Amygdala (tissue), 56 donors: ENCODE measurements at regions not wholly inside any gene's neighbourhood (a gene's known extent, or its start where the extent isn't known, plus 50 kb on each side); places are given as distances from the start of the nearest gene placed in this dataset.
"Not testable (repeated sequence)": the region's sequence is repeated elsewhere in the genome, so short reads cannot be mapped to it uniquely, and the experiment has no call there.

Experiments used
- DNase-seq, 56 donors: peaks; one replicate each; lab custom pipeline; 2025; lab: John Stamatoyannopoulos, UW

DNA sequence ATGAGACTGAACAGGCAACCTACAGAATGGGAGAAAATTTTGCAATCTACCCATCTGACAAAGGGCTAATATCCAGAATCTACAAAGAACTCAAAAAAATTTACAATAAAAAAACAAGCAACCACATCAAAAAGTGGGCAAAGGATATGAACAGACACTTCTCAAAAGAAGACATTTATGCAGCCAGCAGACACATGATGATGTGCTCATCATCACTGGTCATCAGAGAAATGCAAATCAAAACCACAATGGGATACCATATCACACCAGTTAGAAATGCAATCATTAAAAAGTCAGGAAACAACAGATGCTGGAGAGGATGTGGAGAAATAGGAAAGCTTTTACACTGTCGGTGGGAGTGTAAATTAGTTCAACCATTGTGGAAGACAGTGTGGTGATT lies 51.7 kb upstream of the PAXBP1 start:
- not testable (repeated sequence) for DNase-seq

DNA sequence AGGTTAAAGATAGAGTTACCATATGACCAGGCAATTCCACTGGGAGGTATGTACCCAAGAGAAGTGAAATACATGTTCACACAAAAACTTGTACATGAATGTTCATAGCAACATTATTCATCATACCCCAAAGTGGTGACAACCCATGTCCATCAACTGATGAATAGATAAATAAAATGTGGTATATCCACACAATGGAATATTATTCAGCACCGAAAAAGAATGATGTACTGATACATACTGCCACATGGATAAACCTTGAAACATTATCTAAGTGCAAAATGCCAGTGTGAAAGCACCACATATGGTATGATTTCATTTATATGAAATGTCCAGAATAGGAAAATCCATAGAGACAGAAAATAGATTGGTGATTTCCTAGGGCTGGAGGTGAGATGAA lies 53.4 kb upstream of the PAXBP1 start:
- DNase-seq = no peak

DNA sequence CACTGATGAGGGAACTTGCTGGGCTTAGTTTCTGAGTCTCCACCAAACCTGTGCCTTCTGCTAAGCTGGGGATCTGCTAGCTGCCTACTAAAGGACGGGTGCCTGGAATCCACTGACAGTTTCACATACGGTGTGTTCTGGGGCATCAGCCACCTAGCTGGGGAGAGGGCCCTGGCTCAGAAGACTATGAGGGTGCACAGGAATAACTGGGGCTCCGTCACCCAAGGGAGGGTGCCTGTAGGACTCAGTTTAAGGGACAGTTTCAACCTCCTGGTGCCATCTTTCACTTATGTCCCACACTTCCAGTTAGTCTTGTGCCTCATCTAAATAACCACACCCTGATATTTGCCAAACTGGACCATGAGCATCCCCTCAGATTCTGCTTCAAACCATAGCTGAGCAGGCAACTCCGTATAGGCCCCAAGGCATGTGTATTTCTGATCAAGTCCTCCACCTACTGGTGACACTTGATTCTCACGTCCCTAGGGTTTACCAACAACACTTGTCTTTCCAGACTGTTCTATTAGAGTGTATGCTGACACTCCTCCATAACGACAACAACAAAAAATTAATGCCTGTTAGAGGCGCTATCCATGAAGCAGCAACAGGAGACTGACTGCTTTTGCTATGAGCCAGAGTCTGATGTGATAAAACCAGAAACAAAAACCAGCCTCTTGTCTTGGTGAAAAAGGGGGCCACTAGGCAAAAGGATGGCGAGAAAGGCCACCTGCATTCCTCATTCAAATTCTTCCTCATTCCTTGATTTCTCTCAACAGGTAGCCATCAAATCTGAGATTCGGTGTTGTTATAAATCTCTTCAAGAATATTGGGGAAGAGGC lies 55.0 kb upstream of the PAXBP1 start:
- DNase-seq = peak in 28 of 56 donors; percentile 2 to 78 (median 25)

DNA sequence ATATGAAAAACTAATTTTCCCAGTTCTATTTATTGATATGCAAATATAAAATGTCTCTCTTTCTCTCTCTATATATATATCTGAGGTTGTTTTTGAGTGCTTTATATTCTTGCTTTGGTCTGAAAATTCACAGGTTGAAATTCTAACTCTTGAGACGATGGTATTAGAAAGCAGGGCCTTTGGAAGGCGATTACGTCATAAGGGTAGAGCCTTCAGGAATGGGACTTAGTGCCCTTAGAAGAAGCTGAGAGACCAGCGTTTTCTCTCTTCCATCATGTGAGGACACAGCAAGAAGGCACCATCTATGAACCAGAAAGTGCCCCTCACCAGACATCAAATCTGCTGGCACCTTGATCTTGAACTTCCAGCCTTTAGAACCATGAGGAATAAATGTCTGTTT lies 57.4 kb upstream of the PAXBP1 start:
- DNase-seq = no peak

DNA sequence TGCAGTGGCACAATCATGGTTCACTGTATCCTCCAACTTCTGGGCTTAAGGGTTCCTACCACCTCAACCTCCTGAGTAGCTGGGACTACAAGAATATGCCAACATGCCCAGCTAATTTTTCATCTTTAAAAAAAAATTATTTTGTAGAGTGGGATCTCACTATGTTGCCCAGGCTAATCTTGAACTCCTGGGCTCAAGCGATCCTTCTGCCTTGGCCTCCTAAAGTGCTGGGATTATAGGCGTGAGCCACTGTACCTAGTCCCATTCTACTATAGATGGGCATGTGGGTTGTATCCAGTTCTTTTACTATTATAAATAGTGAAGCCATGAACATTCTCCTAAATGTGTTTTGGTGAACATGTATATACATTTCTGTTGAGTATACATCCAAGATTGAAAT lies 57.9 kb upstream of the PAXBP1 start:
- DNase-seq = no peak

DNA sequence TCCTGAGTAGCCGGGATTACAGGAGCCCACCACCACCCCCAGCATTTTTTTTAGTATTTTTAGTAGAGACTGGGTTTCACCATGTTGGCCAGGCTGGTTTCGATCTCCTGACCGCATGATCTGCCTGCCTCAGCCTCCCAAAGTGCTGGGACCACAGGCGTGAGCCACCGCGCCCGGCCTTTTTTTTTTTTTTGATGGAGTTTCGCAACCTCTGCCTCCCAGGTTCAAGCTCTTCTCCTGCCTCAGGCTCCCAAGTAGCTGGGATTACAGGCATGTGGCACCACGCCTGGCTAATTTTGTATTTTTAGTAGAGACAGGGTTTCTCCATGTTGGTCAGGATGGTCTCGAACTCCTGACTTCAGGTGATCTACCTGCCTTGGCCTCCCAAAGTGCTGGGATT lies 60.2 kb upstream of the PAXBP1 start:
- not testable (repeated sequence) for DNase-seq

DNA sequence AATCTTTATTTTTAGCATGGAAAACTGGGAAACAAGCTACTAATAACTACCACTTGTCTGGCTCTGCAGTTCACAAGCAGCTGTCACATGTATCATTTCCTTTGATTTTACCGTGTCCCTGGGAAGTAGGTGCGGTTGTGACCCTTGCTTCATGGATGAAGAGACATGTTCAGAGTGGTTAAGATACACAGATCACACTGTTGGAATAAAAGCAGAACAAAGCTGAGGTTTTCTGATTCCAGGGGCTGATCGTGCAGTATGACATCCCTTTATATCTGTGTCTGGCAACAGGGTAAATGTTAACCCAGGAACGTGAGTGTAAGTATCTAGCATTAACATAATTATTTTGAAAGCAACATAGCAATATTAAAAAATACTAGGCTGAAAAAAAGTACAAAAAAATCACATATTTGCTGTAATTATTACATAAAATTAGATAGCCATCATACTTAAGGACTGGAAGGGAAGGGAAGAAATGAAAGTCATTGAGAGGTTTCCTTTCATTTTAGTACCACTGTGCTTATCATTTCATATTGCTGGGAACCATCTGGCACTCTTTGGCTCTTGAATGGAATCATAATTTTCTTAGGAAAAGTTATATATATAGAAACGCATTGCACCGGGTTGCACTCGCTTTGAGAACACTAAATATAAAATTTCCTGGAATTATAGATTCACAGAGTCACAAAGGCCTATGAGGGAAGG lies 62.8 kb upstream of the PAXBP1 start:
- DNase-seq = no peak

DNA sequence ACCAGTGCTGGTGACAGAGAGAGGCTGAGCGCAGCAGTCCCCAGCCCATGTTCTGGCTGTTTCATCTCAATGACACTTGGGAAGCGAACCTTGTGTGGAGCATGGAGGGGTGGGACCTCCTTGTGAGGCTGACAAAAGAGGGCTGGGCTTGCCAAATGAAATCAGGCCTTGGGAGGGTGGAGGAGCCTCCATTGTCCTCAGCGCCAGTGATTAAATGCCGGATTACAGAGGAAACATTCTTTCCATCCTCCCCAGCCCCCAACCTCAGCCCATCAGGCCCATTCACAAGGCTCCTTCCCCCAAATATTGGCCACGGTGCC lies 63.3 kb upstream of the PAXBP1 start:
- DNase-seq = peak in 15 of 56 donors; percentile 1 to 40 (median 7)

DNA sequence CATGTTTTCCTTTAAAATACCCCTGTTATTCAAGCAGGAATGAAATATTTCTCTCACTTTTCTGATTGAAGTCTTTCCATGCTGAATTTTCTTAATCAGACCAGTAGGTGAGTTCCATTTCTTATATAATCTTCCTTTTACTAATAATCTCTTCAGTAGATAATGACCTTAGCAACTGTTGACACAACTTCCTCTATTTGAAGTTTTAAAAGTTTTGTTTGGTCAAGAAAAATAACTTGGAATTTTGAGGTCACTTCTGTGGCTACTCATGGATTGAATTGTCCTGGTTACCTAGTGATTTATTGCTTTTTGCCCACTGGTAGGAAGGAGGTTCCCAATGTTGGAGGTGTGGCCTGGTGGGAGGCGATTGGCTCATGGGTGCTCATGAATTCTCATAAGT lies 70.6 kb upstream of the PAXBP1 start:
- no peak for DNase-seq

DNA sequence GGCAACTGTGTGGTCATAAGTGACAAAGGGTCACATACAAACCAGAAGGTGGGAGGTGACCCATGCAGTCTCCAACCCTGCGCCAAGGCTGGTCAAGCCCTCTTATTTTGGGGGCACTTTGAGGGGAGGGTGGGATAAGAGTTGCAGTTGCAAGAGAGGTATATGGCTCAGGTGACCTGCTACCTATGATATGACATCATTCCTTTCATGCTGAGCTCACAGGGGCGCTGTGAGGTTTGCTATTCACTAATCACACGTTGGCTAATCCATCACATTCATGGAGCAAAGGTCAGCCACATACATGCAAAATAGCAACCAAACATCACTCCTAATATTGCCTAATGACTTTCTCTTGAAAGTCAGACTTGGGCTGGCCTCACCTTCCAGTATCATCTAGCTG lies 72.0 kb upstream of the PAXBP1 start:
- DNase-seq = no peak

DNA sequence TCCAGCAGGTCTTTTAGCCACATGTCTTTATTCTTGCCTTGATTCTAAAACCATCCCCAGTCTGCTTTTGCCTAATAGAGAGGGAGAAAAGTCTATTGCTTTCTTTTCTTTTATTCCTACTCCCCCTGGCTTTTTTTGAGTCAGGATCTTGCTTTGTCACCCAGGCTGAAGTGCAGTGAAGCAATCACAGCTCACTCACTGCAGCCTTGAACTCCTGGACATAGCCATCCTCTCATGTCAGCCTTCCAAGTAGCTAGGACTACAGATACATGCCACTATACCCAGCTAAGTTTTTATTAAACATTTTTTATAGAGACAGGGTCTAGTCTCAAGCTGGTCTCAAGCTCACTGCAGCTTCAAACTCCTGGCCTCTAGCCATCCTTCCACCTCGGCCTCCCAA lies 72.5 kb upstream of the PAXBP1 start:
- no peak for DNase-seq

DNA sequence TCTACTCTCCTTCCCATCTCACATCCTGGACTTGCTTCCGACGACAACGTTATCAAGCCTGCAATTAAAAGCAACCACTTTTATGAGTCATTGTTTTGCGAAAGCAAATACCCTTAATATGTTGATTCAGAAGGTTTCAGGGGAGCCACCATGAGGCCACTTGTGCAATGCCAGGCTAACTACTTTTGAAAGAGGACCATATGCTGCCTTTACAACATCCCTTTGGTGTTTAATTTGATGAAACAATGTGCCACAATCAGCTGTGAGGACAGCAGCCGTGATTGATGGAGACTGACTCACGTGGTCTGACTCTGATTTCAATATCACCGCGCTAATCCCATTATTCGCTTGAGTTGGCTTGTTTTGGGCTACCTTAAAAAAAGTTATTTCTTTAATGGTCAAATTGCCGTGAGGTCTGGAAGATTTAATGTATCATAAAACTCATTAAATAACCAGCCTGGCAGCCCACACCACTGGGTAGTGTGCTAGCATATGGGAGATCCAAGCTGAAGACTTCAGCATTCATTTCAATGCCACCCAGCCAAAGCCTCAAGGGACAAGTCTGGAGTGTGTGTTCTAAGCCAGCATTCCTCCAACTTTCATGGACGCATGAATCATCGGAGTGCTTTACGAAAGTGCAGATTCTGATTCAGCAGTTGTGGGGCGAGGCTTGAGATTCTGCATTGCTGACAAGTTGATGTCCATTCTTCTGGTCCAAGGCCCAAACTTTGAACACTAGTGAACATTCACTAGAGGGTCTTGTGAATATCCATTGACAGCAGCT lies 73.3 kb upstream of the PAXBP1 start:
- no peak for DNase-seq

DNA sequence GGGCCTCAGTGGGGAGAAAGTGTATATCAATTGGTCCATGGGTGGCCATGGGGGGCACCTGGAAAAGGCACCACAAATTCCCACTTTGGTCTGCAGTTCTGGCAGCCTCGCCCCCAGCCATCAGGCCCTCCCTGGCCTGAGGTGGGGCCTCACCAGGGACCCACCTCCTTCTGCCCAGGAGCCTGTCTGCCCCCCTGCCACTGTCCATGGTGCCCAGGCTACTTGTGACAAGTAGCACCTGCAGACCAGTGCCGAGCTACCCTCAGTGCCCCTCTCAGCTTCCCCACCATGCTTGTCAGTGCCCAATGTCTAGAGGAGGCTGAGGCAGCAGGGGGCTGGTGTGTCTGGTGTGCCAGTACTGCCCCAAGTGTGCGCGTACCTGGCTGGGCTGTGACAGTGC lies 87.1 kb upstream of the PAXBP1 start:
- DNase-seq = no peak

DNA sequence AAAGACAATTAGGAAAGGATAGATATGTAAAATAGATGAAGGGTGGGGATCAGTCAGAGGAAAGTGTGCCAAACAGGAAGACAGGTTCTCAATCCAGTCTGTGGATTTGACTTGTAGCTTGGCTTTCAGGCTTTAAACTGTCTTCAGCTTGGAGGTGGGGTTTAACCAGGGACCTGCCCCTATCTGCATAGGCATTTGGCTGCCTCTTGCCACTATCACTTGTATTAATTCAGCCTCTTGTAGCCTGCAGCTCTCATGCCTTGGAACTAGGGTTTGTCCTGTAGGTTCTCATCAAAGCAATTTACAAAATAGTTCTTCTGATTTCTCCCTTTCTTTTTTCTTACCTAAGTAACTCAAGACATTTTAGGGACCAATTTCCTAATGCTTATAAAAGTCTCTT lies 88.8 kb upstream of the PAXBP1 start:
- no peak for DNase-seq

DNA sequence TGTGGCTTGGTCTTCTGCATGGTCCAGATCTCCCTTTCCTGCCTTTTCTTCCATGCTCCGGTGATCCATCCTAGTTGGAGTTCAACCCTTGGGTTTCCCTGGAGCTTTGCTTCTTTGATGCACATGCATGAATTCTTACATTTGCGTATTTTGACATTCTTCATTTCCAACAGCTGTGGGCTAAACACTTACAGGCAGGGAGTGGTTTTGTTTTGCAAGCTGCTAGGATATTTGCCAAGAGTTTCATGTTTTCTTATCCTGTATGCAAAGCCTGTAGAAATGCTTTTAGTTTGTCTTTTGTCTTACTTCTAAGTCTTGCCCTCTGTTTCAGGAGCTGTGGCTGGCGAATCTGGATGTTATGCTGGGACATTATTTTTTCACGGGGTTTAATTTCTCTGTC lies 90.3 kb upstream of the PAXBP1 start:
- no peak for DNase-seq

DNA sequence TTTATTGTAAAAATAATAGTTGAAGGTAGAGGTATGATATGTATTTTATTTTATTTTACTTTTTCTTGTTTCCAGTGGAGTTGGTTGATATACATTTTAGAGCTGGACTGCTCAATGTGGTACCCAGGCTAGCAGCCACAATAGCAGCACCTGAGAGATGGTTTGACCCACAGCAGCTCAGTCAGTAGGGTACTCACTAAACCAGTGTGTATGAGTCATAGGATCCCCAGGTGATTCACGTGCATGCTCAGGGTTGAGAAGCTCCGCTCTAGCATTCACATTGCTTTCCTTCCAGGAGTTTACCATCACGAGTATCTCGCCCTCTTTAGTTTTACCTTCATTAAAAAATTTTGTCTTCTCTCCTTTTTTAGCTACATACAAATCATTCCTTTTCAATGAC lies 96.0 kb upstream of the PAXBP1 start:
- no peak for DNase-seq

DNA sequence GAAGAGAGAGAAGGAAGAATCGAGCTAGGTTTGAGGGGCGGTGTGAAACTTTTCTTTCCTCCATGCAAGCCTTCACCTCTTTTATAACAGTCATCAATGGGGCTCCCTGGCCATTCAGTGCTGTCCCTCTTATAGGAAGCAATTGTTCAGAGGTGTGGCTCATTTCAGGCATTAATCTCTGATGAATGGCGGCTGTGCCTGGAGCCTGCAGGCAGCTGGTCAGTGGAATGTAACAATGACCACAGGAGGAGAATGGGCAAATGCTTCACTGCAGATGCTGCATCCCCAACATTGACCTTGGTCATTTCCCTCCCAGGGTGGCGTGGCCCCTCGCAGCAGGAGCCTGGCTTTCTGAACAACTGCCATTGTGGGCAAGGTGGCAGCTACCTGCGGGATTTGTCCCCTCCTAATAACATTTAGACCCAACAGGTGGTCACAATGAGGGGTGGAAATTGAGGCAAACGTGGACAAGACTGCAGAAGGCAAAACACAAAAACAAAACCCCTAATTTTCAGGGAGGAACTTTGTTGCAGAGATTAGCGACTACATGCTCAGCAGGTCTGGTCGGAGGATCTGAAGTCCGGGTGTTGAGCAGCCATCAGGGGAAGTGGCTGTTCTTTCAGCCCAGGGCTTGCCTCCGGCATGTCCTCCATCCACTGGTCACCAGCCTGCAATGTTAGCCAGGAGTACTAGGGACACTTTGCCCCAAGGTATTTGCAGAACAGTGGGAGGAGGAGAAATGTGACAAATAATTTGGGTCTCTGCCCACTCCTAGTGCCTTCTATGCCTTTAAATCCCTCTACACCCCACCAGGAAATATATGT lies 97.3 kb upstream of the PAXBP1 start:
- no peak for DNase-seq

DNA sequence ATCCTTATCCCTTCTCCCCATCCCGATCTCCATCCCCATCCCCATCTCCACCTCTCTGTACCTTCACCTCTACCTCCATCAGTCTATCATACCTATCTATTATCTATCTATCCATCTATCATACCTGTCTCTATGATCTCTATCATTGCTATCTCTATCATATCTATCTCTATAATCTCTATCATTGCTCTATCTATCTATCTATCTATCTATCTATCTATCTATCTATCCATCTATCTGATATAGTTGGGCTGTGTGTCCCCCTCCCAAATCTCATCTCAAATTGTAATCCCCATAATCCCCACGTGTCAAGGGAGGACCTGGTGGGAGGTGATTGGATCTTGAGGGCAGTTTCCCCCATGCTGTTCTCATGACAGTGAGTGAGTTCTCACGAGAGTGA lies 97.9 kb upstream of the PAXBP1 start:
- DNase-seq = no peak

DNA sequence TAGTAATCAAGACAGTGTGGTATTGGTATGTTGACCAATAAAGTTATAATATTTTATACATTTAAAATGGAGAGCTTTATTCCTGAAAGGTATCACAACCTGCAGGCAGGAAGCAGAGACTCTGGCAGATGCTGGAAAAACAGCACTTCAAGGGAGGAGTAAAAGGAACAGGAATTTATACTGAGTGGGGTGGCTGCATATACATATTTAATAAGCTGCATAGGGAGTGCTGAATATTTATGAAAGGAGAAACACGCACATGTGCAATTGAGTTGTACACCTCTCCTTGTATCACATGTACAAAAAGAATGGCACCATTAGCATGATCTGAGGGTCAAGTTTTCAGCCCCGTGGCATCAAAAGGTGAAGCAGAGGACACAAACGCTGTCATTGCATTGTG lies 104.9 kb upstream of the PAXBP1 start:
- no peak for DNase-seq

DNA sequence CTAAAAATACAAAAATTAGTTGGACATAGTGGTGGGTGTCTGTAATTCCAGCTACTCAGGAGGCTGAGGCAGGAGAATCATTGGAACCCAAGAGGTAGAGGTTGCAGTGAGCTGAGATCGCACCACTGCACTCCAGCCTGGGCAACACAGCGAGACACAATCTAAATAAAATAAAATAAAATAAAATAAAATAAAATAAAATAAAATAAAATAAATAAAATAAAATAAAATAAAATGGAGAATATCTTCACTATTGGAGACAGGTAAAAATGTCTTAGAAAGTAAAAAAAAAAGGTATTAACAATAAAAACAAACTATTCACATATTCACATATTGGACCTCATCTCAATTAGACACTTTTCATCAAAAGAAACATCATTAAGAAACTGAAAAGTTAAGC lies 106.3 kb upstream of the PAXBP1 start:
- not testable (repeated sequence) for DNase-seq

DNA sequence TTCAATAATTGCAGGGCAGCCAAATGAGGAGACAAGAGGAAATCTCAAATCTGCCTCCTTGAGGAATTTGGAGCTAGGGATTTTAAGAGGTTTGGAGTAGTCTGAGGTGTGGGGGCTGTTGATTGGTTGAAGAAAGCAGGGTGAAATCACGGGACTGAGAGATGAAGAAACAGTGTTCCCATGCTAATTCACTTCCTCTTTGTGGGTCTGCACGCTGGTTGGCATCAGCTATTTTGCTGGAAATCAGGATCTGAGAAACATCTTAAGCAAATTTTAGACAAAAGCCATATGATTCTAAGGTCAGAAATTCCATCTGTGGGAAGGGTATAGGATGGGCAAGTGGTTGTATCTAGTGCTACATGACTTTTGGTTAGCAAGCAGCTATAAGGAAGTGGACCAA lies 107.1 kb upstream of the PAXBP1 start:
- peak in 1 of 56 donors; percentile 3 for DNase-seq
